Activated CD8-positive, alpha-beta memory T cell treated with anti-CD3 and anti-CD28 coated beads, Interleukin-2, amount 10 ng/mL, durations not matched to agents 7 days and 5 days (primary cell): ENCODE measurements at regions not wholly inside any gene's neighbourhood (a gene's known extent, or its start where the extent isn't known, plus 50 kb on each side); places are given as distances from the start of the nearest gene placed in this dataset.
A peak's percentile ranks its signal among the peaks of the same experiment; 100 is the strongest.

ENCODE experiments used
- ATAC-seq: fragments of 150-1000 bp; cut with Tn5 transposase; one replicate; pipeline ENCODE4 v1.10.0; 2021; ENCODE audit warnings: moderate library complexity
- CTCF ChIA-PET: fragments of 350-600 bp; sonication (Branson Sonifier 250); formaldehyde crosslinking; loops from one replicate; lab custom pipeline; 2021; ENCODE audit warnings: antibody characterized with exemption; lab: Charles Lee
- DNase-seq: peaks from one replicate; pipeline ENCODE4 v3.0.0-alpha.2; 2020
- H3K27ac Mint-ChIP-seq: one replicate; pipeline ENCODE4 v1.8.0; 2021; ENCODE audit warnings: mild to moderate bottlenecking, mixed read lengths
- H3K27me3 Mint-ChIP-seq: one replicate; pipeline ENCODE4 v1.8.0; 2021; ENCODE audit warnings: mixed read lengths
- H3K36me3 Mint-ChIP-seq: one replicate; pipeline ENCODE4 v1.8.0; 2021; ENCODE audit warnings: mild to moderate bottlenecking, mixed read lengths
- H3K4me1 Mint-ChIP-seq: one replicate; pipeline ENCODE4 v1.8.0; 2021; ENCODE audit warnings: mixed read lengths
- H3K4me3 Mint-ChIP-seq: one replicate; pipeline ENCODE4 v1.8.0; 2021; ENCODE audit warnings: mild to moderate bottlenecking, moderate library complexity, mixed read lengths
- H3K9me3 Mint-ChIP-seq: one replicate; pipeline ENCODE4 v1.8.0; 2022; ENCODE audit warnings: low read depth, mixed read lengths

- DNase-seq, result peak; percentile 37
- H3K4me1 Mint-ChIP-seq, result peaks cover 12% of the 10 kb centered on the region
- no peaks in the 10 kb centered on the region for H3K36me3 Mint-ChIP-seq
- ATAC-seq, result peak; percentile 30
- no peak overlapping the region for H3K27ac Mint-ChIP-seq
- no peak overlapping the region for H3K4me3 Mint-ChIP-seq
- H3K27me3 Mint-ChIP-seq, result peaks cover 8% of the 10 kb centered on the region
- H3K9me3 Mint-ChIP-seq, result no peaks in the 10 kb centered on the region
- CTCF ChIA-PET, result interaction anchor here (1.2 kb wide), 1 partner anchor 10 kb away, joined by 3 read pairs; no protein-coding TSS in a partner anchor
These were observed 202.5 kb upstream of the RAB4A start for GRCh38 chr1:229068270-229068987.

- DNase-seq (no peak), ATAC-seq (no peak)
- H3K9me3 Mint-ChIP-seq, result no peaks in the 10 kb centered on the region
- CTCF ChIA-PET, result no interaction called here
- no peak overlapping the region for H3K27ac Mint-ChIP-seq
- H3K4me1 Mint-ChIP-seq, result peaks cover 12% of the 10 kb centered on the region
- H3K36me3 Mint-ChIP-seq, result no peaks in the 10 kb centered on the region
- no peak overlapping the region for H3K4me3 Mint-ChIP-seq
- peaks cover 8% of the 10 kb centered on the region for H3K27me3 Mint-ChIP-seq
These were observed 201.7 kb upstream of the RAB4A start for GRCh38 chr1:229069176-229069575.

GRCh38 chr1:229070168-229070567, 200.7 kb upstream of the RAB4A start:
- Mint-ChIP-seq H3K4me1 (peaks cover 12% of the 10 kb centered on the region), H3K27ac (no peak overlapping the region), H3K4me3 (no peak overlapping the region), H3K9me3 (no peaks in the 10 kb centered on the region), H3K27me3 (peaks cover 8% of the 10 kb centered on the region), H3K36me3 (no peaks in the 10 kb centered on the region)
- CTCF ChIA-PET, result no interaction called here
- ATAC-seq (no peak), DNase-seq (peak; percentile 35)

GRCh38 chr1:229073251-229073650, 197.7 kb upstream of the RAB4A start:
- Mint-ChIP-seq H3K4me1 (peaks cover 5% of the 10 kb centered on the region), H3K9me3 (no peaks in the 10 kb centered on the region), H3K4me3 (no peak overlapping the region), H3K27me3 (peaks cover 4% of the 10 kb centered on the region), H3K36me3 (no peaks in the 10 kb centered on the region), H3K27ac (no peak overlapping the region)
- ATAC-seq (no peak), DNase-seq (peak; percentile 14)
- CTCF ChIA-PET, result no interaction called here

GRCh38 chr1:229075217-229075616, 195.7 kb upstream of the RAB4A start:
- Mint-ChIP-seq H3K36me3 (no peaks in the 10 kb centered on the region), H3K4me1 (no peaks in the 10 kb centered on the region), H3K27ac (no peak overlapping the region), H3K27me3 (no peaks in the 10 kb centered on the region), H3K9me3 (no peaks in the 10 kb centered on the region), H3K4me3 (no peak overlapping the region)
- CTCF ChIA-PET, result no interaction called here
- ATAC-seq (no peak), DNase-seq (peak; percentile 7)

- no peak overlapping the region for H3K4me3 Mint-ChIP-seq
- DNase-seq, result no peak
These were observed 195.2 kb upstream of the RAB4A start for GRCh38 chr1:229075716-229076115.

GRCh38 chr1:229076195-229076594, 194.7 kb upstream of the RAB4A start:
- Mint-ChIP-seq H3K36me3 (no peaks in the 10 kb centered on the region), H3K9me3 (no peaks in the 10 kb centered on the region), H3K27ac (no peak overlapping the region), H3K4me1 (no peaks in the 10 kb centered on the region), H3K27me3 (no peaks in the 10 kb centered on the region), H3K4me3 (no peak overlapping the region)
- peak; percentile 1 for DNase-seq
- no peak for ATAC-seq
- CTCF ChIA-PET, result interaction anchor here (0.9 kb wide), 1 partner anchor 21 kb away, joined by 3 read pairs; no protein-coding TSS in a partner anchor

More at GRCh38 chr1:229075716-229076115, 195.2 kb upstream of the RAB4A start:
- Mint-ChIP-seq H3K36me3 (no peaks in the 10 kb centered on the region), H3K27ac (no peak overlapping the region), H3K27me3 (no peaks in the 10 kb centered on the region), H3K4me1 (no peaks in the 10 kb centered on the region), H3K9me3 (no peaks in the 10 kb centered on the region)
- no peak for ATAC-seq
- CTCF ChIA-PET, result interaction anchor here (0.9 kb wide), 1 partner anchor 22 kb away, joined by 3 read pairs; no protein-coding TSS in a partner anchor

GRCh38 chr1:229079016-229079595, 191.8 kb upstream of the RAB4A start:
- Mint-ChIP-seq H3K36me3 (peaks cover 11% of the 10 kb centered on the region), H3K27me3 (peaks cover 14% of the 10 kb centered on the region), H3K4me1 (no peaks in the 10 kb centered on the region), H3K9me3 (peaks cover 10% of the 10 kb centered on the region), H3K27ac (no peak overlapping the region), H3K4me3 (no peak overlapping the region)
- ATAC-seq (no peak), DNase-seq (no peak)
- CTCF ChIA-PET, result no interaction called here

GRCh38 chr1:229080361-229080760, 190.6 kb upstream of the RAB4A start:
- DNase-seq (no peak), ATAC-seq (no peak)
- Mint-ChIP-seq H3K4me1 (no peaks in the 10 kb centered on the region), H3K27ac (no peak overlapping the region), H3K4me3 (no peak overlapping the region), H3K36me3 (peaks cover 11% of the 10 kb centered on the region), H3K9me3 (peaks cover 10% of the 10 kb centered on the region), H3K27me3 (peaks cover 25% of the 10 kb centered on the region)
- CTCF ChIA-PET, result no interaction called here

- H3K27ac Mint-ChIP-seq, result no peak overlapping the region
- peaks cover 10% of the 10 kb centered on the region for H3K9me3 Mint-ChIP-seq
- CTCF ChIA-PET, result no interaction called here
- ATAC-seq (no peak), DNase-seq (no peak)
- peaks cover 11% of the 10 kb centered on the region for H3K36me3 Mint-ChIP-seq
- H3K4me3 Mint-ChIP-seq, result no peak overlapping the region
- H3K27me3 Mint-ChIP-seq, result peaks cover 41% of the 10 kb centered on the region
- H3K4me1 Mint-ChIP-seq, result no peaks in the 10 kb centered on the region
These were observed 185.6 kb upstream of the RAB4A start for GRCh38 chr1:229085291-229085690.

GRCh38 chr1:229086091-229086490, 184.8 kb upstream of the RAB4A start:
- Mint-ChIP-seq H3K36me3 (peaks cover 11% of the 10 kb centered on the region), H3K4me3 (no peak overlapping the region), H3K27me3 (peaks cover 41% of the 10 kb centered on the region), H3K4me1 (no peaks in the 10 kb centered on the region), H3K9me3 (peaks cover 10% of the 10 kb centered on the region), H3K27ac (no peak overlapping the region)
- no peak for DNase-seq
- CTCF ChIA-PET, result no interaction called here
- ATAC-seq, result no peak

GRCh38 chr1:229086686-229087085, 184.2 kb upstream of the RAB4A start:
- peaks cover 37% of the 10 kb centered on the region for H3K27me3 Mint-ChIP-seq
- H3K4me3 Mint-ChIP-seq, result no peak overlapping the region
- DNase-seq (no peak), ATAC-seq (no peak)
- CTCF ChIA-PET, result no interaction called here
- H3K36me3 Mint-ChIP-seq, result peaks cover 7% of the 10 kb centered on the region
- H3K9me3 Mint-ChIP-seq, result peaks cover 8% of the 10 kb centered on the region
- no peak overlapping the region for H3K27ac Mint-ChIP-seq
- no peaks in the 10 kb centered on the region for H3K4me1 Mint-ChIP-seq

- no peak for DNase-seq
- CTCF ChIA-PET, result no interaction called here
- no peak overlapping the region for H3K27ac Mint-ChIP-seq
- H3K9me3 Mint-ChIP-seq, result peaks cover 8% of the 10 kb centered on the region
- peaks cover 6% of the 10 kb centered on the region for H3K36me3 Mint-ChIP-seq
- no peaks in the 10 kb centered on the region for H3K4me1 Mint-ChIP-seq
- H3K27me3 Mint-ChIP-seq, result peaks cover 35% of the 10 kb centered on the region
- no peak for ATAC-seq
- no peak overlapping the region for H3K4me3 Mint-ChIP-seq
These were observed 183.6 kb upstream of the RAB4A start for GRCh38 chr1:229087339-229087738.

GRCh38 chr1:229087906-229088305, 183.0 kb upstream of the RAB4A start:
- H3K27me3 Mint-ChIP-seq, result peaks cover 33% of the 10 kb centered on the region
- CTCF ChIA-PET, result no interaction called here

More at GRCh38 chr1:229087906-229088305, 183.0 kb upstream of the RAB4A start:
- no peak for ATAC-seq
- no peak for DNase-seq
- Mint-ChIP-seq H3K4me1 (peaks cover 4% of the 10 kb centered on the region), H3K36me3 (peaks cover 3% of the 10 kb centered on the region), H3K9me3 (peaks cover 4% of the 10 kb centered on the region), H3K27ac (no peak overlapping the region), H3K4me3 (no peak overlapping the region)
